Stimulated activated CD4-positive, alpha-beta T cell treated with anti-CD3 and anti-CD28 coated beads, Interleukin-12 subunit alpha, Interleukin-12 subunit beta, amount 100 ng/mL, for 4 hours (primary cell): ENCODE measurements at regions not wholly inside any gene's neighbourhood (a gene's known extent, or its start where the extent isn't known, plus 50 kb on each side); places are given as distances from the start of the nearest gene placed in this dataset.
"Not testable (repeated sequence)": the region's sequence is repeated elsewhere in the genome, so short reads cannot be mapped to it uniquely, and the experiment has no call there.

Source experiments
- DNase-seq: peaks from one replicate; pipeline ENCODE4 v3.0.0-alpha.2; 2020

DNA sequence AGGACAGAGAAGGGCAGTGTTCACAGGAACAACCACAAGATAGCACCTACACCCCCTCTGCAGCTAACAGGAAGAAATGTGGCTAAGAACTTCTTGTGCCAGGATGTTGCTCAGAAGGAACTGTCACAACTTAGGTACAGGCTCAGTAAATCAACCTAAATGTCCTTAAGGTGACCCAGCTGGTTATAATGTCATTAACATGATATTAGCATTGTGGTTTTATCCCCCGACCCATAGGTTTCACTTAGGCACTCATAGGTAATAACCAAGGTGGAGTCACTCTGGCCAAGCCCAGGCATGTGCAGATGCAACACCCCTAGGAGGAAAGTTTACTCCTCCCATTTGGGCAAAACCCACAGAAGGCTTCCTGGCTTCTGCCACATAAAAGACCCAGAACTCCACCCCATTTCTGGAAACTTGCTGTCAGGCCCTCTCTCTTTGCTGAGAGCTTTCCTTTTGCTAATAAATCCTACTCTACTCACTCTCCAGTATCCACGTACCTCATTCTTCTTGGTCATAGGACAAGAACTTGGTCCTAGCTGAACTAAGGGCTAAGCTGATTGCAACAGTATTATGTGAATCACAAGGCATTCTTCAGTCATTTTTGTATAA is 951.3 kb downstream of the SLITRK5 start:
- no peak for DNase-seq

DNA sequence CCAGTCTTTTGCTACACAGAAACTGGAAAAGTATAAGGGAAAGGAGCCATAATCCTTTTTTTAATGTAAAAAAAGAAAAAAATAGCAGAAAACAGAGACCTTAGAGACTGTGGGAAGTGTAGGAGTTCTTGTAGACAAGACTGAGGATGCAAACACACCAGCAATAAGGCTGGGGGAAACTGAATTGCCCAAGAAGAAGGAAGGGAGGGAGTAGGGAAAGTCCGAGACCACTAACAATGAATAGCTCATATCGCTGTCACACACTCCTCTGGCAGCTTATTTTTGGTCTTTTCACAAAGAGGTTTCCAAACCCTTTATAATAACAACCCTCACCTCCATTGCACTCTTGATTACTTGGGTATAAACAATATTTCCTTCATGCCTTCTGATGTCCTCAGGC is 952.0 kb downstream of the SLITRK5 start:
- DNase-seq: no peak

DNA sequence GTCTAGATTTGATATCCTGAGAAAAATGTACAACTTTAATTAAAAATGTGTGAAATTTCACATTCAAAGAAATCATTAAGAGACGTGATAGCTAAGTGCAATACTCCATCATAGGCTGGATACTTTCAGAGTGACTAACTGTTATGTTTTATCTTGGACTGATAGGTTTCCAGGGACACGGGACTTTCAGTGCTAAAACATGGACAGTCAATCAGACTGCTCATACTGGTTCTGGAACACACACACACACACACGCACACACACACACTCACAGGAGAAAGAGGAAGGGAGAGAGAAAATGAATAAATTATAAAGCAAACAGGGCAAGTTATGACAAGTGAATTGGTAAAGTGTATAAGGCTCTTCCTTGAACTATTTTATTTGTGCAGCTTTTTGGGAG is 955.9 kb downstream of the SLITRK5 start:
- no peak for DNase-seq

DNA sequence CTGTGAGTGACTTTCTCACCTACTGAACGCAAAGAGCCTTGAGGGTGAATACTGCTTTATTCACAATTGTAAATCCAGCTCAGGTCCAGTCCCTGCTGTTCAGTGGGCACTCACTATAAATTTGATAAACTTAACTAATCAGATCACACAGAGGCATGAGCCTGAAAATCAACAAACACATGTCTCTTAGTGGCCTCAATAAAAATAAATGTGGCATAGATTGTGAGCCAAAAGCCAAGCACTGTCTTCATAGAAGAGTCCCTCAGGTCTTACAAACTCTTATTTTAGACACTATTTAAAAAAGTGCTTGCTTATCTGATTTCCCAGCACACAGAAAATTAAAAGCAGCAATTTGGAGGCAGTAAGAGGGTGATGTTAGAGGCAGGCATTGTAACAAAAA is 957.7 kb downstream of the SLITRK5 start:
- no peak for DNase-seq

DNA sequence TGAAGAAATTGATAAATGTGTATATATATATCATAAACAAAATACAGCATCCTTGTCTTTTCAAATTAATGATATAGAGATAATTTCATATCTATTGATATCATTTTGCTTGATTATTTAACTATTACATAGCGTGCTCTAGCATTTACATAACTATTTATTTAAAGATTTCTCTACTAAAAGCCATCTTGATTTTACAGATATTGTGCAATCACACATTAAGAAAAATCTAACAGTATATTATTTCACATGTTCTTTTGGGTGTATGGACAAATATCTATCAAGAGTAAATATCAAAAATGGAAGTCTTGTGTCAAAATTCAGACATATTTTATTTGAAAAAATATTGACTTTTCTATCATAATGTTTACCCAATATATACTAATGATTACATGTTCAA is 966.8 kb downstream of the SLITRK5 start:
- DNase-seq: no peak

DNA sequence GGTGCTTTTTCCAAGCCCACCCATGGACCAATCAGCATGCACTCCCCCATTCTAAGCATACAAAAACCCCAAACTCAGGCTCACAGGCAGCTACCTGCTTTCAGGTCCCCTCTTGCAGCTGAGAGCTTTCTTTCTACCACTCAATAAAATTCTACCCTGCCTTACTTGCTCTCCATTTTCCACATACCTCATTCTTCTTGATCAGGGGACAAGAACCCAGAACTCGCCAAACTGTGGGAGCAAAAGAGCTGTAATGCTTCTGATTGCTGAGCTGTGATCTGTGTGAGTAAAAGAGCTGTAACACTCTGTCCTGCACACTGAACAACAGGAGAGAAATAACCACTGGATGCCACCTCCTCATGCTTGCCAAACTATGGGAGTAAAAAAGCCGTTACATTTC is 972.1 kb downstream of the SLITRK5 start:
- DNase-seq: no peak

DNA sequence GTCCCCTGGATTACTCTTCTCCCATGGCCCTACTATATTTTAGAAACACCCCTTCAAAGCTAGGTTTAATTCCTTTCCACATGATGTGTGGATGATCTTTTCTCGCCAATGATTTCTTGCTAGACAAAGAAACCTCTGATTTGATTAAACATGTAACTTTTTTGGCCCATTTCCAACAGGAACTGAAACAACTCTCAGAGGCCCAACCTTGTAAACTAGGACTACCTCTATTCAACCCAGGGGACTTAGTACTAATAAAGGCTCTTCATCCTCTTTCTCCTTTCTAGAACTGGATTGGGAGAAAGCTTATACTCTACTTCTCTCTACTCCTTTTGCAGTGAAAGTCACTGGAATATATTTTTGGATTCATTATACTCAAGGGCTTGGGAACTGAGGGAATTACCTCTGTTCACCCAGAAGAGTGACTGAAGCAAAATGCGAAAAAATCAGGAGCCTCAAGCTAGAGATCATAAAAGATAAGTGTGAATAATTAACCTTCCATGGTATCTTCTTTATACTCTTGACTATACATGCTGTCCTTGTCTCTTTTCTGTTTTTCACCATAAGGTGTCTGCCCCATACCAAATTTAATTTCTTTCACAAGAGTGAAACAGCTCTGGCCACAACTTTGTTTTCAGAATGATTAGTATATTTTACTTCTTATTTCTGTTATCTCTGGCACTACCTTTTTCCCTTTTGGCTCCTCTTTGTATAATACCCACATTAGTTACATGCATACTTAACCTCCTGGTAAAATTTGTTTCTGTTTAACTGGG is 977.6 kb downstream of the SLITRK5 start:
- DNase-seq: no peak

DNA sequence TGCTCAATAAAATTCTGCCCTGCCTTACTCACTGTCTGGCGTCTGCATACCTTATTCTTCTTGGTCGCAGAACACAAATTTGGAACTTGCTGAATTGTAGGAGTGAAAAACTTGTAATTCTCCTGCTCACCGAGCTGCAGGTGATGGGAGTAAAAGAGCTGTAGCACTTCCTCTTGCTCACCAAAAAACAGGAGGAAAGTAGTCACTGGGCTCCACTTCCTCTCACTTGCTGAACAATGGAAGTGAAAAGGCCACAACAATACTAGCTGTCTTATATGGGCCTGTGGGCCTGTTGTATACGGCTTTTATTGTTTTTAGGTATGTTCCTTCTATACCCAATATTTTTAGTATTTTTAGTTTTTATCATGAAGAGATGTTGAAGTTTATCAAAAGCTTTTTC is 978.7 kb downstream of the SLITRK5 start:
- no peak for DNase-seq

DNA sequence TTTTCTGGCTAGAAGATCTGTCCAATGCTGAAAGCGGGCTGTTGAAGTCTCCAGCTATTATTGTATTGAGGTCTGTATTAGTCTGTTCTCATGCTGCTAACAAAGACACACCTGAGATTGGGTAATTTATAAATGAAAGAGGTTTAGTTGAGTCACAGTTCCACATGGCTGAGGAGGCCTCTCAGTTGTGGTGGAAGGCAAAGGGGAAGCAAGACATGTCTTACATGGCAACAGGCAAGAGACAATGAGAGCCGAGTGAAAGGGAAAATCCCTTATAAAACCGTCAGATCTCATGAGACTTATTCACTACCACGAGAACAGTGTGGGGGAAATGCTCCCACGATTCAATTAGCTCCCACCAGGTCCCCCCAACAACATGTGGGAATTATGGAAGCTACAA is 980.4 kb downstream of the SLITRK5 start:
- DNase-seq: no peak

DNA sequence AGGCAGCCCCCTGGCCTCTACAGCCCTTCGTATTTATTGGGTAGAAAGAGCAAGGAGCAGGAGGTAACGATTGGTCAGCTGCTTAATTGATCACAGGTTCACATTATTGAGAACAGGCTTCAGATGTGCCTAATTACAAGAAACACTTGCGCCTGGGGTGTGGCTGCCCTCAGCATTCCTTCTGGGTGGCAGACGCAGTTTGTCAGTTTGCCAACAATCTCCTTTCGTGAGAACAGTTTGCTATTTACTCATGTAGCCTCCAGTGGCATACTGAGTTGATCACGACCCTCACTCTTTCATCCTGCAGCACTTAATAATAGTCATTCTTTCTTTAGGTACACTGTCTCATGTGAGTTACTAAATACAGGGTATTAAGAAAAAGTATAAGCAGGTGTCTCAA is 985.6 kb downstream of the SLITRK5 start:
- DNase-seq: no peak

DNA sequence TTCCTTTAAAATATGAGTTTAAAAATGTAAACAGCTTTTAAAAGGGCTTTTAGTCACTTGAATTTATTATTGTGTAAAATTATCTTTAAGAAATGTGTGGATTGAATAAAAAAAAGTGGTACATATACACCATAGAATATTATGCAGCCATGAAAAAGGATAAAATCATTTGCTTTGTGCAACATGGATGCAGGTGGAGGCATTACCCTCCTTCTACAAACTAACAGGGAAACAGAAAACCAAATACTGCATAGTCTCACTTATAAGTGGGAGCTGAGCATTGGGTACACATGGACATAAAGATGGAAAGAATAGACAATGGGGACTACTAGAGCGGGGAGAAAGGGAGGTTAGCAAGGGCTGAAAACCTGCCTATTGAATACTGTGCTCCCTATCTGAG is 999.3 kb downstream of the SLITRK5 start:
- no peak for DNase-seq

DNA sequence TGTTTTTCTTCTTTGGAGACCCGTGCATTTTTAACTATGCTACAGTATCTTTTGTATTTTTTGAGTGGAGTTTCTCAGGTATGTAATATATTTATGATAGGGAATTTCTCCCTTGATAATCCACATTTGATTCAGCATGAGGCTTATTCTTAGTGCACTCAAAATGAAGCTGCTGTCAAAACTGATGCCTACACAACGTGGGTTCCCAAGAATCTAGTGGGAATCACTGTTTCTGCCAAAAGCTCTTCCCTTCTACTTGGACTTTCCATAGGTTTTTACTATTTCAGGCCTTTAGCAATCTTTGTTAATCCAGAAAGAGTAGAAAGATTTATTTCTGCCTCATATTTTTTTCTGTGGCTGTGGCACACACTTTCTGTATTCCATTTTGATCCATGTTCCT is 1003.7 kb downstream of the SLITRK5 start:
- no peak for DNase-seq

DNA sequence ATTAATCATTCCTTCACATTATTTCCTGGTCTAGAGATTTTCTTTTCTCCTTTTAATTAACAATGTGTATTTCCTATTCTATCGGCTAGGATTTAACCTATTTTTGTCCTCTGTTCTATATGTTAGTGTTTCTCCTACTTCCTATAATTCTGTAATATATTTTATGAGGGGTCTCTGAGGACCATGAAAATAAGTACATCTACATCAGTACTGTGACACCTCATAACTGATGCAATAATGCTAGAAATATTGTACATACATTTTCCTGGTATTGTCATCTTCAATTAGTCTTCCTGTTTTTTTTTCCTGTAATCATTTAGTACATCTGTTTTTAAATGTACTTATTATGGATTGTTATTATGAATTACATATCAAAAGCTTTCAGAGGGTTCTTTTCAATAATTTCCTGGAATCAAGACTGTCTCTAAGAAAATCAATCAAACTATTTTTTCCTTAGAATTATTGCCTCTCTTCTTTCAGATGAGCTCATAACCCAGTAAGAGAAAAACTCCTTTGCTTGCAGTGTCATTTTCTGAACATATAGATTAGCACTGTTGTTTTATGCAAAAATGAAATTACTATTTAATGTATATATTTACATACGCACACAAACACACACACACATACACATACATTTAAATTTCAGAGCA is 1004.3 kb downstream of the SLITRK5 start:
- no peak for DNase-seq

DNA sequence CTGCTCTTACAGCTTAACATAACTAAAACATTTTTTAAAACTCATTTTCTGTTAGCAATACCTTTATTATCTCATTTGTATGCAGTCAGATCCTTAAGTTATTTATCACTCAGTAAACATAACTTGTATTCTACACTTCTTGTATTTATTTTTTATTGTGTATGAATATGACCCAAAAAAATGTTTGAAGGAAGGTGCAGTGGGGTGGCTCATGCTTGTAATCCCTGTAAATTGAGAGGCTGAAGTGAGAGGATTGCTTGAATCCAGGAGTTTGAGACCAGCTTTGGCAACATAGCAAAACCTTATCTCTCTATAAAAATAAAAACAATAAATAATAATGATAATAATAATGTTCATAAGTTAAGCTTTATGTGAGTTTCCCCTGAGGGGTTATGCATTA is 1004.8 kb downstream of the SLITRK5 start:
- DNase-seq: no peak

DNA sequence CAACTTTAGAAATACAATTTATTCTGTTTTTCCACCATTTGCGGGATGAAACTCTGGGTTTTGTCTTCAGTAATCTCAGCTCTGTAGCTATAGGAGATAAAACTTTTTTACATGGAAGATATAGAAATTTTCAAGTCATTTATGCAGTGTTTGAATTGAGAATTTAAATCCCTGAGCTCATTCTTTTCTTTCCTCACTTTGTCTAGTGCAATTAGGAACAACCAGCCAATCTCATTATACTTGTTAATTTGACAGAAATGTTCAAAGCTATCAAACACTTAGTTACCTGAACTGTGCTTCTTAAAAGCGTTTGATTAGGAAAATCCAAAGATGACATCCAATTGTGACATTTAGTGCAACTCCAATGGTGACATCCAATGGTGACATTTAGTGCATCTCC is 1014.3 kb downstream of the SLITRK5 start:
- no peak for DNase-seq

DNA sequence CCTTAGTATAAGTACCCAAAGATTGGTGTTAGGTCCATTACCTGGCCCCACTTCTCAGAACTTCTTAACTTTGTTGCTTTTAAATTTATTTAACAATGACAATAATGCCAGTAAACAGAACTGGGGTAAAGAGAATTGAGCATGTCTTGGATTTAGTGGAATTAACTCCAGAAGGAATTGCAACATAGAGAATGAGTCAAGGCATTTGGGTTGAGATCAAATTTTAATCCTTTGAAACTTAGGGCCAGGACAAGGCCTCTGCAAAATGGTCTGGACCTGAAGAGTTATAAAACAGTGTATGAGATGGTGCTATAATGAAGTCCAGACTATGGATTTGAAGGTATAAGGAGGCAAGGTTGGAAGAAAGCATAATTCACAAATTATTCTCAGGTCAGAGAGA is 1030.4 kb downstream of the SLITRK5 start:
- DNase-seq: no peak

DNA sequence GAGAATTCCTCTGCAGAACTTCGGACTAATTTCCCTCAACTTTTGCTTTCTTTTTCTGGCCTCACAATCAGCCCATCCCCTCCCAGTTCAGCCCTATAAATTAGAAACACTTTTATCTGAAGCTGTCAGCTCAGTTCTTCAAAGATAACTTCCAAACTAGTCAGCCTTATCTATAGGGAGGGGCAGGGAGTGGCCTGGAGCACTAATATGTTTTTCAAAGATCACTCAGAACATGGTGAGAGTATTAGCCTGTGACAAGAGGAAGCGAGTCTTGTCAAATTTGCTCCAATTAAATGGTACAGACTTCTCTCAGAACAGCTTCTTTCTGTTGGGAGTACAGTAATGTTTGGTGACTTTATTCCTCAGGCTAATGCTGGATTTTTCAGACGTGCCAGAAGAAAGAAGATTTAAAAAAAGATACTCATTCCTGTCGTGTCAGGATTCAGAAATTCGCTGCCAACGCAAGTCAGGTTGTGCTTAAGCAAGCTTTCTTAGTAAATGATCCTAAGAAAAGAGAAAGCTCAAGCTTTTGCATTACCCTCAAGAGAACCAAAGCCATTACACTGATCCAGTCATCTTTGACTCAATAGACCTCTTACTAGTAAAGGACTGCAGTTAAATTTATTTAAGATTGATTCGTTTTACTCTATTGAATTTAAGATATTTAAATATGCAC is 1033.6 kb downstream of the SLITRK5 start:
- DNase-seq: no peak

DNA sequence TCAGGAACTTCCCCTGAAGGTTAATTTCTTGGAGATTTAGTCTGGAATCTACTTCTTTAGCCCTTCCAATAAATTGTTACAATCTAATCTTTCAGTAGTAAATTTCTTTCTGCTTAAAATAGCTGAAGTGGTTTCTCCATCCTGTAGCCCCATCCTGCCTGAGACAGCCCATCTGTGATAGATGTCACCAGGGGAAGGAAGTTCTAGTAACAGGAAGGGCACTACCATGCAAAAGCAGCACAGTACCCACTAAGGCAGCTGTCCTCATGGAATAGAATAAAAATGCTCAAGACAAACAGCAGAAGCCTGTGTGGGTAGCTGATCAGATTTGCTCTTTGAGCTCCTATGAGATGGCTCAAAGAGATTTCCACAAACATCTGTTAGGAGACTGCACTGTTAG is 1036.5 kb downstream of the SLITRK5 start:
- no peak for DNase-seq

DNA sequence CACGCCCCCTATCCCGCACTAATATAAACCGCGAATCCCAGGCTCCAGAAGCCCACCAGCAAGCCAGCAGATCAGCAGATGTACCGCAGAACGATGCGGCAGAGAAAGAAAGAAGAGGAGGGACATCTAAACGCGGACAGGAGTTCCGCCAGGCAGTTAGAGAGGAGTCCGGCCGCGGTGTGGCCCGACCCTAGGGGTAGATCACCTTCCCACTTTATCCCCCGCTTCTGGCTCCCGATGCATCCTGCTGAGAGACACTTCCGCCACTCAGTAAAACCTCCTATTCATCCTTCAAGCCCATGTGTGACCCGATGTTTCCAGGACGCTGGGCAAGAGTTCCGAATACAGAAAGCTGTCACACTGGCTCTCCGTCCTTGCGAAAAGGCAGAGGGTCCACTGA is 1046.8 kb downstream of the SLITRK5 start:
- no peak for DNase-seq

DNA sequence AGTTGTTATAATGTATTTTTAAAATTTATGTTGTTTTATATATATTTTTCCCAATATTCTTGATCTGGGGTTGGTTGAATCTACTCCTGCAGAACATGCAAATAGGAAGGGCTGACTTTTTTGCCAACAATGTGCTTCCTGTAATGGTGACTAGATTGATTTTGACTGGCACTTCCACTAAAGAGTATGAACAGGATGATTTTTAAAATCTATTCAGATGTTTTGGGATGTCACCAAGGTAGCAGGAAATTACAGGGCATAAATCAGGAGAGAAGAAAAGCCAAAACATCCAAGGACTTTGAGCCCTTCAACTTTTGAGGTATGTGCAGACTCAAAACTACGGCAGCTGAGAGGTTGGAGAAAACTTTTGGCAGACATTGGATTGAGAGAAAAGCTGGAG is 1047.6 kb downstream of the SLITRK5 start:
- DNase-seq: no peak

DNA sequence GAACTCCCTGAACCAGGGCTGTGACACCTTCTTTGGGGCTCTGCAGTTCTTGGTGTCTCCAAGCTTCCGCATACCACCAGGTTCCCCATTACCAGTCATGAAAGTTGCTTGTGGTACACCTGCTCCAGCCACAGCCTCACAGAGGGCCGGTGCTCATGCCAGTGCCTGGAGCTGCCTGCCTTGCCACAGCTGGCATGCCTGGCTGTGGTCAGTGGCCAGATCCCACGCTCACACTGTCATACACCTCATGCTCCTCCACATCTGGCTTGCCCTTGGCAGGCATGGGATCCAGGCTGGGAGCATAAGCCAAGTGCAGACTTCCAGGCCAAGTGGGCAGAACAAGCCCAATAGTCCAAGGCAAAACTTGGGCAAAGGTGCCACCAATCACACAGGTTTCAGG is 1054.9 kb downstream of the SLITRK5 start:
- DNase-seq: no peak

DNA sequence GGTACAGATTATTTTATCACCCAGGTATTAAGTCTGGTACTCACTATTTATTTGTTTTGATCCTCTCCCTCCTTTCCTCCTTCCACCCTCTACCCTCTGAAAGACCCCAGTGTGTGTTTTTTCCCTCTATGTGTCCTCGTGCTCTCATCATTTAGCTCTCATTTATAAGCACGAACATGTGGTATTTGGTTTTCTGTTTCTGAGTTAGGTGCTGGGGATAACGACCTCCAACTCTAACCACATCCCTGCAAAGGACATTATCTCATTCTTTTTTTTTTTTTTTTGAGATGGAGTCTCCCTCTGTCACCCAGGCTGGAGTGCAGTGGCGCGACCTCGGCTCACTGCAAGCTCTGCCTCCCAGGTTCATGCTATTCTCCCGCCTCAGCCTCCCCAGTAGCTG is 1056.1 kb downstream of the SLITRK5 start:
- DNase-seq: not testable (repeated sequence)

DNA sequence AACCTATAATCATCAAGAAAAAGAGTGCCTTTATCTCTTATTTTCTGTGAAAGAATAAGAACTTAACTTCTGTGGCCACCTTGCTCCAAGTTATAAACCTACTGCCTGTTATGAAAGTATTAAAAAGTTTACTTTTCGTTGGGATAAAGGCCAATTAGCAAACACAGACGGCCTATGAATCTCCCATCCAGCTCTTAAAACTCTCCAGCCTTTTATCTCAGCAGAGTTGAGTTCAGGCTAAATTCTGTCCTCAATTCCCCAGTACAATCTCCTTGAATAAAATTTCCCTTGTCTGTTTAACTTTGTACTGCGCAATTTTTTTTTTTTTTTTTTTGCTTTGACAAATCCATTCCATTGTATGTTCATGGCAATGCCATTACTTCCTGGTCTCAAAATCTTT is 1058.4 kb downstream of the SLITRK5 start:
- DNase-seq: no peak

DNA sequence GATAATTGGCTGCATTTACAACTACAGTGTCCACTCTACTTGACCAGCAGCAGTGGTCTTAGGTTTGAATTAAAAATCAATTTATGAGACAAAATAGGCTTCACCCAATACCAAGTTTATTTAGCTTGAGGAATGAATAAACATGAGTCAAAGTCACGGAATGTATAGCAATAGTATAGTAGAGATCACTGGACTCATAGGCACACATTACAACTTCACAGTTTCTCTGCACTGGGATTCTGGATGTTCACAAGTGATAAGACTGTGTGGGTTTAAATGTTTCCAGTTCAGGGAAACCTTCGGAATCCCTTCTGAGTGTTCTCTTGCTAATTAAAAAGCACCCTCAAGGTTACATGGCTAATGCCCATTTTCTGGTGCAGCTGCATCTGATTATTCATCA is 1064.9 kb downstream of the SLITRK5 start:
- no peak for DNase-seq
